Stimulated activated naive CD4-positive, alpha-beta T cell (primary cell): ENCODE measurements at regions not wholly inside any gene's neighbourhood (a gene's known extent, or its start where the extent isn't known, plus 50 kb on each side); places are given as distances from the start of the nearest gene placed in this dataset.

Experiments
- DNase-seq, 6 experiments: peaks; one replicate each; lab custom pipeline; 2025; lab: John Stamatoyannopoulos, UW

GRCh38 chr1:50292276-50292675 lies 131.0 kb downstream of the DMRTA2 start:
- no peak for DNase-seq

- no peak for DNase-seq
These were observed 133.7 kb downstream of the DMRTA2 start for GRCh38 chr1:50289495-50289894.

GRCh38 chr1:50285994-50286393 lies 137.2 kb downstream of the DMRTA2 start:
- no peak for DNase-seq

- no peak for DNase-seq
These were observed 143.5 kb downstream of the DMRTA2 start for GRCh38 chr1:50279622-50280330.

- DNase-seq, result no peak
These were observed 144.3 kb downstream of the DMRTA2 start for GRCh38 chr1:50278961-50279360.

- no peak for DNase-seq
These were observed 144.8 kb downstream of the DMRTA2 start for GRCh38 chr1:50278410-50278809.

GRCh38 chr1:50275566-50275965 lies 147.7 kb downstream of the DMRTA2 start:
- DNase-seq, result no peak

GRCh38 chr1:50272912-50273311 lies 150.3 kb downstream of the DMRTA2 start:
- no peak for DNase-seq

GRCh38 chr1:50271968-50272578 lies 151.2 kb downstream of the DMRTA2 start:
- DNase-seq, result no peak

- DNase-seq, result no peak
These were observed 151.9 kb downstream of the DMRTA2 start for GRCh38 chr1:50271337-50271736.

GRCh38 chr1:50270926-50271325 lies 152.3 kb downstream of the DMRTA2 start:
- DNase-seq, result no peak

- no peak for DNase-seq
These were observed 155.2 kb downstream of the DMRTA2 start for GRCh38 chr1:50268049-50268448.

- no peak for DNase-seq
These were observed 156.7 kb downstream of the DMRTA2 start for GRCh38 chr1:50266509-50266908.

- no peak for DNase-seq
These were observed 157.1 kb downstream of the ELAVL4 start for GRCh38 chr1:50265790-50266314.

- DNase-seq, result no peak
These were observed 155.9 kb downstream of the ELAVL4 start for GRCh38 chr1:50264590-50264989.

- no peak for DNase-seq
These were observed 153.7 kb downstream of the ELAVL4 start for GRCh38 chr1:50262436-50262835.

GRCh38 chr1:50261951-50262350 lies 153.2 kb downstream of the ELAVL4 start:
- no peak for DNase-seq

GRCh38 chr1:50257940-50258685 lies 149.4 kb downstream of the ELAVL4 start:
- DNase-seq, result no peak

- no peak for DNase-seq
These were observed 148.3 kb downstream of the ELAVL4 start for GRCh38 chr1:50257029-50257428.
